Lower lobe of right lung (tissue), 2 donors: ENCODE measurements at regions not wholly inside any gene's neighbourhood (a gene's known extent, or its start where the extent isn't known, plus 50 kb on each side); places are given as distances from the start of the nearest gene placed in this dataset.

Experiments
- ATAC-seq, 2 donors: fragments of 200-7000 bp; cut with Tn5 transposase; one replicate each; pipeline ENCODE4 v1.9.1; 2020 to 2022; ENCODE audit warnings: mild to moderate bottlenecking in 2 of 2, moderate library complexity in 2 of 2
- DNase-seq: peaks from one replicate; pipeline ENCODE4 v3.0.0-alpha.2; 2020
- H3K27ac ChIP-seq: fragments of 200-600 bp; one replicate; pipeline ENCODE4 v1.8.0; 2022
- H3K27me3 ChIP-seq: fragments of 200-600 bp; one replicate; pipeline ENCODE4 v1.8.0; 2022; ENCODE audit warnings: low read depth
- H3K36me3 ChIP-seq: fragments of 200-600 bp; one replicate; pipeline ENCODE4 v1.8.0; 2022; ENCODE audit warnings: mild to moderate bottlenecking
- H3K4me1 ChIP-seq: fragments of 200-600 bp; one replicate; pipeline ENCODE4 v1.8.0; 2022
- H3K4me3 ChIP-seq: fragments of 200-600 bp; one replicate; pipeline ENCODE4 v1.8.0; 2022; ENCODE audit warnings: mild to moderate bottlenecking
- H3K9me3 ChIP-seq: fragments of 200-600 bp; one replicate; pipeline ENCODE4 v1.8.0; 2022
- CTCF ChIP-seq: fragments of 200-600 bp; IDR thresholded peaks from one replicate; pipeline ENCODE4 v1.8.0; 2022; ENCODE audit warnings: antibody characterized with exemption, mild to moderate bottlenecking
- intact Hi-C: fragments of 100-400 bp; cut with DNase I; formaldehyde crosslinking; loops from one replicate; pipeline ENCODE4 v1.11.0; 2022
- donor health status: DM: no; HTN: yes; CAD: no; lungs with severe emphysema.

- intact Hi-C loops: no loop called here
- DNase-seq (no peak), ATAC-seq (no peak)
- H3K36me3 ChIP-seq: no peaks in the 10 kb centered on the region
- peaks cover 10% of the 10 kb centered on the region for H3K4me1 ChIP-seq
- H3K27ac ChIP-seq: no peak overlapping the region
- no peak overlapping the region for H3K4me3 ChIP-seq
- H3K9me3 ChIP-seq: no peaks in the 10 kb centered on the region
- H3K27me3 ChIP-seq: no peaks in the 10 kb centered on the region
- no peak for TF ChIP-seq CTCF
Measured at GRCh38 chr18:22273101-22274039, 104.0 kb downstream of the GATA6 start.

- H3K27me3 ChIP-seq: no peaks in the 10 kb centered on the region
- H3K4me1 ChIP-seq: peaks cover 14% of the 10 kb centered on the region
- no peaks in the 10 kb centered on the region for H3K9me3 ChIP-seq
- H3K36me3 ChIP-seq: no peaks in the 10 kb centered on the region
- peak; percentile 75 to 83 for ATAC-seq
- H3K27ac ChIP-seq: no peak overlapping the region
- no peak overlapping the region for H3K4me3 ChIP-seq
- intact Hi-C loops: no loop called here
- no peak for TF ChIP-seq CTCF
- no peak for DNase-seq
Measured at GRCh38 chr18:22272242-22272641, 102.9 kb downstream of the GATA6 start.

DNA sequence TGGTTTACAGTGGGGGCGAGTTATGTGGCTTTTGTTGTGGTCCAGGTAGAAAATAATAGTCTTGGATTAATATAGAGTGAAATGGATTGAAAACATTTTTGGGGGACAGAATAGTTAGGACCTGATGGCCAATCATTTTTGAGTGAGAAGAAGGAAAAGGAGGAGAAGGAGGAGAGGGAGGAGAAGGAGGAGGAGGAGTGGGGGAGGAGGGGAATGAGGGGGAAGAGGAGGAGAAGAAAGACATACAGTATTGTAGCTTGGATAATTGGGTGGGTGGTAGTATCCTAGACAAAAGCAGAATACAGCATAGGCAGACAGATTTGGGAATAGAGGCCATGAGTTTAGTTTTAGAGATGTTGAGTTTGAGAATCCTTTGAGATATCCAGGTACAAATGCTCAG, 101.6 kb downstream of the GATA6 start:
- H3K27me3 ChIP-seq: no peaks in the 10 kb centered on the region
- no peak overlapping the region for H3K4me3 ChIP-seq
- DNase-seq (no peak), ATAC-seq (no peak)
- no peak overlapping the region for H3K27ac ChIP-seq
- intact Hi-C loops: no loop called here
- TF ChIP-seq CTCF: no peak
- no peaks in the 10 kb centered on the region for H3K9me3 ChIP-seq
- no peaks in the 10 kb centered on the region for H3K36me3 ChIP-seq
- H3K4me1 ChIP-seq: peaks cover 9% of the 10 kb centered on the region

DNA sequence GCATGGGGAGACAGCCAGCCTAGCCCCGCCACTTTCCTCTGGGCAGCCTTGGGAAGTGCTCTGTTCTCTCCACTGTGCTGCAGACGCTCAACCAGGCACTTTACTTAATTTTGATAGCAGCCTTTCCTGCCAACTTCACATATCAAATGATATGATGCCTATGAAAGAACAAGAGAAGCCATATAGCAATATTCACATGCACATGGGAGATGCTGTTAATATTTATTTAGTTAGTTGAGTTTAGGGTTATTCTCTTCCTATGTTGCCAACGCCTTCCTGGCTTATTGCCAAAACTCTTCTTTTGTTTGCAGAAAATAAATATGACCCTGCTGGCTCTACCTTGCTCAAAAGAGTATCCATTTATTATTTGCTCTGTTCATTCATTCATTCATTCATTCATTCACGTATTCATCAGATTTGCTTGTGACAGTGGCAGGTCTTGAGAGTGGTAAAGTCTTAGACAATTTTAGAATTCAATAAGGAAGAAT, 99.3 kb downstream of the GATA6 start:
- intact Hi-C loops: no loop called here
- Histone ChIP-seq H3K36me3 (no peaks in the 10 kb centered on the region), H3K27ac (no peak overlapping the region), H3K4me1 (peaks cover 9% of the 10 kb centered on the region), H3K9me3 (no peaks in the 10 kb centered on the region), H3K27me3 (no peaks in the 10 kb centered on the region), H3K4me3 (no peak overlapping the region)
- DNase-seq: no peak
- ATAC-seq: no peak
- no peak for TF ChIP-seq CTCF

DNA sequence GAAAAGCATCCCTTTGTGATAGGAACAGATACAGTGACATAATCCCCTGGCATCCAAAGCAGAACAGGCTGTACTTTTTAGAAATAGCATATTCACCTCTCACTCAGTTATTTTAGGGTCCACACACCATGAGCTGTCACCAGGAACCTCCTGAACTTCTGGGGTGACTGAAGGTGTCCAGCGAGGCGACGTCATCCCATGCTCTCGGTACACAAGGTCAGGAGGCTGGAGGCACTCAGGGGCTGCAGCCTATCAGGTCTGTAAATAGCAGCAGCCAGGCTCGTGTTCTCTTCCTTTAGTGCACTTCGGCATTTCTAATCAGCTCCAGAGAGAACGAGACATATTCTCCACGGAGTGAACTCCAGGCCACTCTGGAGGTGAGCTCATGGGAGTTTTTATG, 98.3 kb downstream of the GATA6 start:
- Histone ChIP-seq H3K9me3 (no peaks in the 10 kb centered on the region), H3K4me1 (peaks cover 7% of the 10 kb centered on the region), H3K4me3 (no peak overlapping the region), H3K27me3 (no peaks in the 10 kb centered on the region), H3K27ac (no peak overlapping the region), H3K36me3 (no peaks in the 10 kb centered on the region)
- TF ChIP-seq CTCF: no peak
- DNase-seq (no peak), ATAC-seq (peak; percentile 60 to 72)
- intact Hi-C loops: no loop called here
